ENCODE measurements at regions not wholly inside any gene's neighbourhood (a gene's known extent, or its start where the extent isn't known, plus 50 kb on each side); places are given as distances from the start of the nearest gene placed in this dataset.

GRCh38 chr2:188902901-188903491 is 71.2 kb upstream of the COL3A1 start:
- TF ChIP-seq CTCF (IDR thresholded peaks at IDR 0.05) (no peak), POLR2A (IDR thresholded peaks at IDR 0.05) (no peak)
